ENCODE measurements at regions not wholly inside any gene's neighbourhood (a gene's known extent, or its start where the extent isn't known, plus 50 kb on each side); places are given as distances from the start of the nearest gene placed in this dataset.

DNA sequence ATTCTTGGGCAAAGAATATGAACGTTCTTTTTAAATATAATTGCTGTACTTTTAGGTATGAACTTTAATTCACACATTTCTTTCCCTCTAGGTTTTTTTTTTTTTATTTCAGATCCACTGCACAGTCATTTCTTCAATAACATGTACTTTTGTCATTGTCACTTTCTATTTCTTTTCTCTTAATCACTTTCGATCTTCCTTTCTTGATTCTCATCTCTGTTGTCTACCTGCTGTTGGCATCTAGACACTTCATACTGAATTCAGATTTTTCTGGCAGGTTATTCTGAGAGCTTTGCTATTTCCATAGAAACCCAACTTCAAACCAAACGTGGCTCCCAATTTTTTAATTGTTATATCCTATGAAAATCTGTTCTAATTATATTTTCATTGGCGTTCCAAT, 211.7 kb upstream of the KLF6 start:
- TF ChIP-seq, protein P1, sequence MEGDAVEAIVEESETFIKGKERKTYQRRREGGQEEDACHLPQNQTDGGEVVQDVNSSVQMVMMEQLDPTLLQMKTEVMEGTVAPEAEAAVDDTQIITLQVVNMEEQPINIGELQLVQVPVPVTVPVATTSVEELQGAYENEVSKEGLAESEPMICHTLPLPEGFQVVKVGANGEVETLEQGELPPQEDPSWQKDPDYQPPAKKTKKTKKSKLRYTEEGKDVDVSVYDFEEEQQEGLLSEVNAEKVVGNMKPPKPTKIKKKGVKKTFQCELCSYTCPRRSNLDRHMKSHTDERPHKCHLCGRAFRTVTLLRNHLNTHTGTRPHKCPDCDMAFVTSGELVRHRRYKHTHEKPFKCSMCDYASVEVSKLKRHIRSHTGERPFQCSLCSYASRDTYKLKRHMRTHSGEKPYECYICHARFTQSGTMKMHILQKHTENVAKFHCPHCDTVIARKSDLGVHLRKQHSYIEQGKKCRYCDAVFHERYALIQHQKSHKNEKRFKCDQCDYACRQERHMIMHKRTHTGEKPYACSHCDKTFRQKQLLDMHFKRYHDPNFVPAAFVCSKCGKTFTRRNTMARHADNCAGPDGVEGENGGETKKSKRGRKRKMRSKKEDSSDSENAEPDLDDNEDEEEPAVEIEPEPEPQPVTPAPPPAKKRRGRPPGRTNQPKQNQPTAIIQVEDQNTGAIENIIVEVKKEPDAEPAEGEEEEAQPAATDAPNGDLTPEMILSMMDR (IDR thresholded peaks at IDR 0.05), result no peak
- TF ChIP-seq EP300 (IDR thresholded peaks at IDR 0.05) (no peak), POLR2A (IDR thresholded peaks at IDR 0.05) (no peak), POLR2AphosphoS5 (IDR thresholded peaks at IDR 0.05) (no peak)
